GM19351 (cell line): ENCODE measurements at regions not wholly inside any gene's neighbourhood (a gene's known extent, or its start where the extent isn't known, plus 50 kb on each side); places are given as distances from the start of the nearest gene placed in this dataset.
A peak's percentile ranks its signal among the peaks of the same experiment; 100 is the strongest.
"Not testable (repeated sequence)": the region's sequence is repeated elsewhere in the genome, so short reads cannot be mapped to it uniquely, and the experiment has no call there.

Source experiments
- ATAC-seq: cut with Tn5 transposase; IDR thresholded peaks from one replicate; pipeline ENCODE4 v1.9.1; 2021; ENCODE audit warnings: mild to moderate bottlenecking, moderate library complexity; ENCODE audit not compliant: unreplicated experiment

DNA sequence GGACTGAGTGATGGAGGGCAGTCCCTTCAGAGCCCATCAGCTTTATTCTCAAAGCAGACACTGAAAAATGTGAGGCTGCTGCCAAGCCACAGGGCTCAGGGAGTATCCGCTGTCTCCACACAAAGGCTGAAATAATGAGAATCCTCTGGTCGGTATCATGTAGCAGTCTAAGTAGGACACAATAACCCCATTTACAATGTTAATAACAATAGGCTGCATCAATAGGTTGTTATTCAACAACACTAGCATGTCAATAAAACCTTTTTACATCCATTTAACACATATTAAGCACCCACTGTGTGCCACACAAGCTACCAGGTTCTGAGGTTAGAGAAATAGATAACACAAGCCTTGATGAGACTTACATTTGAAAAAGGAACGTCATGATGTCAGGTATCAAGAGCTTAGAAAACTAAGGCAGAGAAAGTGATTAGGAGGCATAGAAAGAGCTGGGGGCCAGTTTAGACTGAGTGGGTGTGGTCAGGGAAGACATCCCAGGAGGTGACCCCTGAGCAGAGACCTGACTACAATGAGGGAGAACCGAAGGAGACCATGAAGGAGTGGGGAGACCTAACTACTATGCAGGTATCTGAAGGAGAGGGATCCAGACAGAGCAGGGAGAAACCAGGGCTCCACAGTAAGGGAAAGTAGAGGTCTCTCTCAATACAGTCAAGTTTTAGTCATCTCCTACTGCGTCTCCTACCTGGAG lies 140.1 kb upstream of the GRIA1 start:
- ATAC-seq, result no peak

DNA sequence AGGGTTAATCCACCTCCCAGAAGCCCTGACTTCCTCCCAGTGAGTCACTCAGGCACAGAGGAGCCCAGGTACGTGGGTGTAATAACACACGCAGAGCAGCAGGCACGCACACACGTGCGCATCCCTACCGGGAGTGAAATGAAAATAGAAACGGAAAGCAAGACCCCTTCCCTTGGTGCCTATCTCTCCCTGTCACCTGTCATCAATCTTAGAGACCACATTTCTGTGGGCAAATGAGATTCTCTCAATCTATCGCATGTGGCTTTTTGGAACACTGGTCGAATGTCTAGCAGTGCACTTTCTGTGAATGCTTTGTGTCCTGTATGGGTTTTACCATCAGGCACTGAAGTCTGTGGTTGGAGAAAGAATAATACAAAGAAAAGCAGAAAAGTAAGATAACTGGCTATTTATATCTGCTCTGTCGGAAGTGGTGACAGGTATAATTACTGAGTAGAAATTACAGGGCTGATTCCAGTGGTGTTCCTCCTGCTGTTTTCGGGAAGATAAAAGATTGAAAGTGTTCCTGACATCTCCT lies 137.7 kb upstream of the GRIA1 start:
- peak; percentile 76 for ATAC-seq

DNA sequence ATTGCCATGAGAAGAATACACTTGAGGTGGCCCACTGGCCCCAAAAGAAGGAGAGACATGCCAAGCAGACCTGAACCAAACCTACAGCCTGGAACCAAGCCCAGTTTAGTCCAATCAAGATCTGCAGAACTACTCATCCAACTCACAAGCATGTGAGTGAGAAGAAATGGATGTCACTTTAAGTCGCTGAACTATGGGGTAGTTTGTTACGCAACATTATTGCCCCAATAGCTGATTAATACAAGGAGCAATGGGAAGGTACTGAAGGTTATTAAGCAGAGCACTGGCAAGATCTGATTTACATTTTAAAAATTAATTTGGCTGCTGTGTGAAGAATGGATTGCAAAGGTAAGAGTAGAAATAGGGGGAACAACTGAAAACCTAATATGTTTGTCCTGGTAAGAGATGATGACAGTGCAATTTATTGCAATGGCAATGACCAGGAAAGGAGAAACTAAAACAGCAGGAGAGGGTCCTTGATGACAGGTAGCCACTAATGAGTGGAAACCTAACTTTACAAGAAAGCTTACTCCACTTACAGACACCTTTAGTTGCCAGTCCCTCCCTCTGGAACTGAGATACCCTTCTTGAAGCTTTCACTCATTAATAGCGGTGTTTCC lies 132.9 kb upstream of the GRIA1 start:
- no peak for ATAC-seq

DNA sequence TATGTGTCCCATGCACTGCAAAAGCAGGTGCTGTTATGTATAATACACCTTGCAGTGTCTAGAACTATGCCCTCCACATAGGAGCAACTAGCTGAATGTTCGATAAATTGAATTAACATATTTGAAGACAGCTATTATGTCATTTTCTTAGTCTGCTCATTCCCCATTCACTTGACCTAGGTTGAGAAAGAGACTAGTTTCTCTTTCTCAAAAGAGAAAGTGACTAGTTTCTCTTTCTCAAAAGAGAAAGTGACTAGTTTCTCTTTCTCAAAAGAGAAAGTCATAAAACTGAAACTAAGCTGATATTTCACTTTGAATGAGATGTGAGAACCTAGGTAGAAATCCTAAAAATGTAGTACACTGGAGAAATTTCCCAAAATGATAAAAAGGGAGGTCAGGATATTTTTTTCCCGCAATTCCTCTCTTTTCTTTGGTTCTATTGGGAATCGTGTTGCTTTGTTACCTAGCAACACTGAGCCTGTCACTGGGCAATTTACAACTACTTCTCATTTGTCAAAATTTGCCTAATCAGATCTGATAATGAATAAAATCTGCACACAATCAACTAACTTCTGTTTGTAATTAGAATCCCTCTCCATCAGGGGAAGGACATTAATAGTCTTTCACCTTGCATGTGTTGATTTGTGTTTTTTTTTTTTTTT lies 132.0 kb upstream of the GRIA1 start:
- peak; percentile 90 for ATAC-seq

DNA sequence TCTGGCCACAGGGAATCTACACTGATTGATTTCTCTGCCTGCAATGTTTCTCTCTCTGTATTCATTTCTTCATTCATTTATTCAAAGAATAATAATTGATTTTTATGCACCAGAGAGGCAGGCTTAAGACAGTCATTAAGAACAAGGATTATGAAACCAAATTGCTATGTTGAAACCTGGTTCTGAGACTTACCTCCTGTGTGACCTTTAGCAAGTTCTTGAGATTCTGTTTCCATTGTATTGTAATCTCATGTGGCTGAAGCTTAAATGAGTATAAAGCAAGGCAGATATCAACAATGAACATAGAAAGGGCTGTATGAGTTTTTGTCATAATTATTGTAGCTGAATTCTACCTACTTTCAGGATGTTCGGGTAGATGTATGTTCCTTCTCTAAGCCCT lies 129.6 kb upstream of the GRIA1 start:
- ATAC-seq, result no peak

DNA sequence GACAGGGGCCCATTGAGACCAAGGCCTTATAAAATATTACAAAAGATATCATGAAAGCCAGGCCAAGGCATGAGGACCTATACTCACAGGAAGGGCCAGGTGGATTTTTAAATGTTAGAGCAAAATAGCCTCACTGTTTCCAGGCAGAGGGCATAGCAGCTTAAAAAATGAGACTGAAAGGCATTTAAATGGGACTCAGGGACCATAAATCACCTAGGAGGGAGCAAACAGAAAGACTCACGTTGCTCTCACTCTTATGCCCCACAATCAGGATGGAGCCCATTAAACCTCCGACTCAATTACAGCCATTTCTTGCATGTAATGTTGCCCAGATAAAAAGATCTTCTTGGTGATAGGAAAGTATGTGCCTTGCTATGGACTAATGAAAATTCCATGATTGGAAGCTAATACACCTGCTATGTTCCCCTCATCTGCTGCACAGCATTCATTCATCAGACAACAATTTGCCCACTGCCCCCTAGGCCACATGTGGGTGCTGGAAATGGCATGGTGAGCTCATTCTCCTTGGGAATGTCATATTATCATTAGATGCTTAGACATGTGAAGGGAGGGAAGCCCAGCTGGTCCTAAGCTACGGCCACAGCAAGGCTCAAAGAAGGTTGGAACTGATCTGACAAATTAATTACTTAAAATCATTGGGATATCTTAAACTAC lies 128.6 kb upstream of the GRIA1 start:
- ATAC-seq, result no peak

DNA sequence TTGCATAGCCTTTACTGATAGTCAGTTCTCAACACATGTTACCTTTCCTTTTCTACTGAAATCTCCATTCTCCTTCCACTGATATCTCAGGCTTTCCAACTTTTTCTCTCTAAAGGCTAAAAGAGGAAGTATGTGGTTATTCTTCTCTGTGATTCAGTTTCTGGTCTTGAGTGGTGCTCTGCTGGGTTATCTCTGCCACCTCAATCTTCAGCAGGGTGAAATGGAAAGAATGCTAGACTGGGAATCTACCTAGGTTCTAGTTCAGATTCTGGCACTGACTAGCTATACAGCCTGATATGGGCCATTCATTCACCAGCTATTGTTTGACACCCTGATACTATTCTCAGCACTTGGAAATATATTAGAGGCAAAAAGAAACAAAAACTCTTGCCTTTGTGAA lies 124.9 kb upstream of the GRIA1 start:
- ATAC-seq, result peak; percentile 78

DNA sequence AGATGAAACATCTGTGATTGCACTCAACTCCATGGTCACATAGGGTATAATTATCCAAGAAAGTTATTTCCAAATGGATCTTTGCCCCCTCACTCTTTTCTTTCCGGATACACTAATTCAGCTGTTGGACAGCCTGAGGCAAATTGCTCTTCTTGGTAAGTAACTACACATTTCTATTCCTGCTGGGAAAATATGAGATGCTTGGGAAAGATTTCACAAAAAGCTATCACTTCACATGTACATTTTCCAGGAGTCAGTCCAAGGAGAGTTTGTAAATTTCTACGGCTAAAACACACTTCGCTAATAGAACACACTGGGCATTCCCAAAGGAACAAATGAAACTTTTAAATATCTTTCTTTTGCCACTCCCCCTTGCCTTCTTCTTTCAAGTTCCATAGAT lies 123.0 kb upstream of the GRIA1 start:
- ATAC-seq, result no peak

DNA sequence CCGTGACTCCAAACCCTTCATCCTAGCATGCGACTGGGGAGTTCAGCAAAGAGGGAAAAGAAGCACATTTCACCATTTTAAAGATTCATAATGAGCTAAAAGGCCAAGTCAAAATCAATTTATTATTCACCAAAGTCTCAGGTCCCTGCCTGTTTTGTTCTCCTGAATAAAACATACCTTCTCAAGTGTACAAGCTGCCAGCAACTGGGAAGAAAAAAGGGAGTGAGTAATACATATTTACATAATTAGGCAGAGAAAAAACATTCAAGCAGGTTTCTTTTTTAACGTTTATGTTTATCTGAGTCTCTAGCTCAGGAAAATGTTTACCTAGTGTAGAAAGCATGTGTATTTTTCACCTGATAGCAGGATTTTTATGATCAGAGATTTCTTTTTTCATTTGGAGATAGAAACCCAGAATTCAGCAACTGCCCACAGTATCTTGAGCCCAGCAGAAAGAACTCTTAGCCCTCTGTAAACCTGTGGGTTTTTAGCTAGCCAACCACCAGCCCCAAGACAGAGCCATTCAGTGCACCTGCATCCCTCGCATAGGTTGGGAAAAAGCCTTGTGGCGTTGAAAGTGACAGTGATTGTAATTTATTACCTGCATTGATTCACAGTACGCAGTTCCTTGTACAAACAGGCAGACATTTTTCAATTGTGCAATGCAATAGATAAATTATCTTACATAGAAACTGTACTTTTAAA lies 117.9 kb upstream of the GRIA1 start:
- no peak for ATAC-seq

DNA sequence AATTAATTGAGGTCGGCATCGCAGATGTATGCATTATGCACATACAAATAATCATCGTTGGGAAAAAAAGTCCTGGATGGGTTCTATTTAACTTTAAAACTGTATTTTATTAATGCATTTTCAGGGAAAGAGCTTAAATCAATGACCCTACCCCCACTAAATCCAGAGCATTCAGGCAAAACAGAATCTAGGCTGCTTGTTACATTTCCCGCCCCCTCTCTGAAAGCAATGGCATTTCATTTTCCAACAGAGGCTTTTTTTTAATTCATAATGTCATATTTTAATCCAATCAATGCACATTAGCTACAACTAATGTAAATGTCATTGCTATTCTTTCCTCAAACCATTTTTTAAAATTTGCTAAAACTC lies 117.4 kb upstream of the GRIA1 start:
- no peak for ATAC-seq

DNA sequence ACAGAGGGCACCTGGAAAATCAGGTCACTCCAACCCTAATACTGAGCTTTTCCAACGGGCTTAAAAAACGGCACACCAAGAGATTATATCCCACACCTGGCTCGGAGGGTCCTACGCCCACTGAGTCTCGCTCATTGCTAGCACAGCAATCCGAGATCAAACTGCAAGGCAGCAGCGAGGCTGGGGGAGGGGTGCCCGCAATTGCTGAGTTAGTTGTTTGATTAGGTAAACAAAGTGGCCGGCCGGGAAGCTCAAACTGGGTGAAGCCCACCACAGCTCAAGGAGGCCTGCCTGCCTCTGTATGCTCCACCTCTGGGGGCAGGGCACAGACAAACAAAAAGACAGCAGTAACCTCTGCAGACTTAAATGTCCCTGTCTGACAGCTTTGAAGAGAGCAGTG lies 108.8 kb upstream of the GRIA1 start:
- not testable (repeated sequence) for ATAC-seq

DNA sequence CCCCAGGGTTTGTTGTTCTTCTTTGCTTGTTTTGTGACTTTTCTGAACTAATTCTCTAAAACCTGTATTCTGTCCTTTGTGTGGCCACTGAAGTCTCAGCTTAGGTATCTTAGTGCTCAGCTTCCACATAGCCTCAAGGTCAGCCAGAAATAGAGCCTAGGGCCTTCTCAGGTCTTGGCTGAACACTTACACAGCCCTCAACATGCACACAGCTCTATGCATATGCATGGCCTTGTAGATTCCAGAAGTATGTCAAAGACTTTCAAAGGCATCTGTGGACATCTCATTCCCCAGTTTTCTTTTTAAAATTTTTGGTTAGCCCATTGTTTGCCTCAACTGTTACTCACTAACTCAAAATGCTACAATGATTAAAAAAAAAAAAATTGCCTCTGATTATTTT lies 99.9 kb upstream of the GRIA1 start:
- ATAC-seq, result no peak

DNA sequence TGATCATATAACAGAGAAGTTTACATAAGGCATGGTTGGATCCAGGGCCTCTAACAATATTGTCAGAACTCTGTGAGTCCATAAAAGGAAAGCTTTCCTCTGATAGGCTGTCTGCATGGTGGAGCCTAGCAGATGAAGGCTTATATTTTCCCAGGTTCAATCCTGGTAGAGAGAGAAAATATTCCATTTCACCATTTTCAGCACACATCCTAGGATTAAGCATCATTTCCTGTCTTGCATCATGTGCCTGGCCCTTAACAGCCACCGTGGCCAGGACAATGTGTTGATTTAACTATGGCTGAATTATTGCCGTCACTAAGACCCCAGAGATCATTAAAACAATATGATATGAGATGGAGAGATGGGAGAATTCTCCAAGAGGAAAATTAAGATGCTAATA lies 90.9 kb upstream of the GRIA1 start:
- ATAC-seq, result no peak

DNA sequence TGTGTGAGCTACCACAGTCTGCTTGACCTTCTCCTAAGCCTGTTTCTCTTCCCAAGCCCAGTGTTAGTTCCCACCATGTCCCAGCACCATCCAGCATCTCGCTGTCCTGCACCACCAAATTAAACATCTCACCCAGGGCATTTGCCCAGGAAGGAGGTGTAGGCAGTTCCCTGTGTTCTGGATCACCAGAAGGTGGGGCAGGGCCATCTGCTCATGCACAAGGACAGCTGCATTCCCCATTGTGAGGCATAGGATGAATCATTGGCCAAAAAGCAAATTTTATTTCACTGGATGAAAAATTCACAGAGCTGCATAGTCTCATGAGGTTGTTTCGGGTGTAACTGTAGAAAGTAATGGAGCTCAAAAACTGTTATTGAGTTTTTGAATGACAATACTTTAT lies 89.5 kb upstream of the GRIA1 start:
- no peak for ATAC-seq

DNA sequence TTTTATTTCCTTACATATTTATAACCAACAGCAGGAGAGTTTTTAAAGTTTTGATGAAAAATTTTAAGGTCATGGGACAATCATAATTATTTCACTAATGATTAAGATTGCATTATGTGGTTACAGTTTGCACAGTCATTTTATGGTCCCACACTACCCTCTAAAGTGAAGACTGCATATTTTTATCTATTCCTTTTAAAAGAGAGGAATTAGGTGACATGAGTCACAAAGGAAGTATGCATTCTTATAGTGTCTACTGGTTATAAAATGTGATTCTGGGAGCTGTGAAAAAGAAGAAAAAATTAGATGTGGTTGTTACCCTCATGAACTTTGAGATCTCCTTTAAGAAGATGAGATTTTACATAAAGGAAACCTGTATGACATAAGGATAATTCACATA lies 87.9 kb upstream of the GRIA1 start:
- ATAC-seq, result no peak

DNA sequence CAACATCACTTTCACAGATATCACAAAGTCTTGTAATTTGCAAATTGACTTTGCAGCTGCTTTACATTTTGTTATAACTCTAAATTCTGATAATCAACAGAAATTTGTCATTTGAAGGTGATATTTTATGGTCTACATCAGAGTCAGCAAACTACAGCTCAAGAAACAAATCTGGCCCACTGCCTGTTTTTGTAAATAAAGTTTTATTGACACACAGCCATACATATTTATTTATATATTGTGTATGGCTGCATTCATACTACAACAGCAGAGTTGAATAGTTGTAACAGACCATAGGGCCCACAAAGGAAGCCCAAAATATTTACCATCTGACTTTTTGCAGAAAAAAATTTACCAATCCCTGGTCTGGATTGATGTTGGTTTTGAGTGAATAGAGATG lies 87.0 kb upstream of the GRIA1 start:
- no peak for ATAC-seq

DNA sequence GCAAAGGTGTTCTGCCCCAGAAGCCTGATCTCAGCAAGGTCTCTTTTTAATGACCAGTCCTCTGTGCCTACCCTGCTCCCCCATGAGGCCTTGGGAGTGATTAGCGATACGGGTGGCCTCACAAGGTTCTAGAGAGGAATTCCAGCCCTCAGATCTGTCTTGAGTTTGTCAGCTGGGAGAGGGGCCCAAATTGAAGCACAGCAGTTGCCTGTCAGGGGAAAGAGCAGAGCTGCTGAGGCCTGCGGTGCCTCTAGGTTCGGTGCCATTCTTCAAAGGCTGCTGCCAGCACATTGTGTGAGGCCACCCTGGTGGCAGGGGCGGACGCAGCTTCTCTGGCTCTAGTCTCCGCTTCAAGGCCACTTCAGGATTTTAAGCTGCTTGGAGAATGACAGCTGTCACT lies 85.7 kb upstream of the GRIA1 start:
- no peak for ATAC-seq

DNA sequence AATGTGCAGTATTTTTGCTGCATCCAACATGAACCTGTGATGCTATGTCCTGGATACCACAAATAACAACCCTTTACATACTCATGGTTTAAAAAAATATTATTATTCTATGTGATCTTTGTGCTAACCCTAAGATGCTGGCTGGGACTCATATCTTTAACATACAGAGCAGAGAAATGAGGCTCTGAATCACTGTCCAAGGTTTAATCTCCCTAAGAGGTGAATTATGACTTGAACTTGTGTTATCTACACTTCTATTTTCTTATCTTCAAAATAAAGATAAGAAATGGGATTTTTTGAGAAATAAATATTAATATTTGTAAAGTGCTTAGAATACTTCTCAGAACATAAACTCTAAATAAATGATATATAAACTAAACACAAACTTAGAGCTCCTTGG lies 68.8 kb upstream of the GRIA1 start:
- ATAC-seq, result no peak

DNA sequence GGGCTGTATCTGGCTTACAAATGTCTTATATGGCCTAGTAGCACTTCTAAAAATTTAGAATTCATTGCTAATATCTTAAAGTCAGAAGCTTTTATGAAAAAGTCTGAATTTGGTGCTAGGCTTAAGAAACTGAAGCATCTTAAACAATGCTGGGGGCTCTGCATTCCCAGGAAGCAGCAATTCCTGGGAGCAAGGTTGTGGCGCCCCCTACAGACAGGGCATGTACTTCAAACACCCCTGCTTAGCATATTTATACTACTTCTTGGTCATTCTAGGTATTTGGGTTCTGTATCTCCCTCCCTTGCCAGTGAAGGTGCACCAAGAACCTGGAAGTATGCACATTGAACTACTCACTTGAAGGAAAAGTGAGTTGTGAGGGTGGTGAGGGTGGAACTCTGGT lies 64.6 kb upstream of the GRIA1 start:
- no peak for ATAC-seq

DNA sequence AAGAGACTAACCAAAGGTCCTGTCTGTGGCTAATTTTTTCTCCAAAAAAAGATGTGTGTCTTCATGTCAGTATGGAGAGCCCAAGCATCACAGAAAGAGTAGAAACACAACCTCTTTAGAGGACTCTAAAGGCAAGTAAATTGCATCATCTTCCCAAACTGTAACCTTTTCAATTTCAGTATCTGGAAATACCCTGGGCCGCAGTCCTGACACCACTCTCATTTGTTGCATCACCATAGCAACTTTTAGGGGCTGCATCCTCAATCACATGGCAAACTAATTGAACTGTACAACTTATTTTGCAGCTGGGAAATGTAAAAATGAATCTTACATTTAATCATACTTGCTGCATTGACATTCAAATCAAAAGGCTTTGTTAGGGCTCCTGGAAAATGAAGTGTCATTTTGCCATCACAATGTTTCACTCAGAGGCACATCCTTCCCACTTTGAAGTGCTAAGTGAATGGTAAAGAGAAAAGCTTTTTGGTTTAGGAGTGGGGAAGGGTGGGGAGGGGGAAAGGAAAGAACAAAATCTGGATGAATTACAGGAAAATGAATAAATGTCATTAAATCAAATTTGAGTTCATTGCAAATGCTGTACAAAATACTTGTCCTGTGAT lies 60.6 kb upstream of the GRIA1 start:
- peak; percentile 88 for ATAC-seq

DNA sequence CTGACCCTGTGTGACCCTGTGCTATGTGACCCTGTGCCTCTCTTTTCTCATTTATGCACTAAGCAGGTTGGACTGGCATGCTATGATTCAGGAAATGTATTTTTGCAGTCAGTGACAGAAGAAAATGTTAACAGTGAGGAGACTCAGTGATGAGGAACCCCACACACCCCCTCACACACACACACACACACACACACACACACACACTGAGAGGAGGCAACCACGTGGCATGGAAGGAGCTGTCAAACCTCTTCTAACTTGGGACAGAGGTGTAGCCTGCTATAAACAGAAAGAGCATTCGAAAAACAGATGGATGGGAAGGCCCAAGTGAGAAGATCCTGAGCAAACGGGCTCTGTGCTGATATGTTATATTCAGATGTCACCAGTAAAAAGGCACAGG lies 57.9 kb upstream of the GRIA1 start:
- ATAC-seq, result no peak
